GM20431 (cell line): ENCODE measurements at regions not wholly inside any gene's neighbourhood (a gene's known extent, or its start where the extent isn't known, plus 50 kb on each side); places are given as distances from the start of the nearest gene placed in this dataset.

ENCODE experiments used
- in situ Hi-C: fragments of 300-500 bp; cut with MseI, MboI; formaldehyde crosslinking; loops from one replicate; pipeline ENCODE4 v1.15.0; 2020; ENCODE audit warnings: low sequenced_read_pairs; ENCODE audit not compliant: unreplicated experiment

- in situ Hi-C loops = no loop called here
Observed at GRCh38 chr10:43702936-43703281, 54.2 kb upstream of the ZNF32 start.

- in situ Hi-C loops = no loop called here
Observed at GRCh38 chr10:43702213-43702935, 53.7 kb upstream of the ZNF32 start.

DNA sequence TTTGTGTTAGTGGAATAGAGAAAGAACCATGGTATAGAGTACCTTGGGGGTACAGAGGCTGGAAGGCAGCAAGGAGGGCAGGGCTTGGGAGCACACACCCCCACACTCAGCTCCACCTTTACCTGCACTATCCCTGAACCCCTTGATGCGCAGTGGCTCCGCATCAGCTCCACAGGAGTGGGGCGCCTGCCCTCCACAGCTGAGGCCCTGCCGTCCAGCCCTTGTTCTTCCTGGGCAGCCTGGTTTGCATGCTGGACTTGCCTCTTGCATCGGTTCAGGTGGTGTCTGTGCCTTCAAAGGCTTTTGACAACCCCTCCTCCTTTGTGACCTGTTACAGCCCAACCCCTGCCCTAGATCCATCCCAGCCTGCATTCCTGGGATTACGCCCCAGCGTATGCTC lies 52.6 kb upstream of the ZNF32 start:
- in situ Hi-C loops = no loop called here

DNA sequence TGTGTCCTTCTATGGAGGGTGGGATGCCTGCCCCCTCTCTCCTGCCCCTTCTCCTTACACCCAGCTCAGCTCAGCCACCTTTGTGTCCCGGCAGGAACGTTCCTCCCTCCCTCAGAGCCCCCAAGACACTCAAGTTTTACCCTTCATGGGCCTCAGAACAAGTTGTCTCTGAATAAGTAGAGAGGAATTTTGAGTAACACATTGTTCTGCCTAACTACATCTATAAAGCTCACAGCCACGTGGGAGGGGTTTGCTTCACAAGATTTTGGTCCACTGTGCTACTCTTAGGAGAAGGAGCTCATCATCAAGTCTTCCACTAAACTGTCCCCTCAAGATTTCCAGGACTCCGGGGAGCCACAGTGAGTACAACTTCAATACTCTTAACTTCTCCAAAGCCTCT lies 51.6 kb upstream of the ZNF32 start:
- in situ Hi-C loops = no loop called here

GRCh38 chr10:43699516-43699915 lies 50.8 kb upstream of the ZNF32 start:
- in situ Hi-C loops = loop anchor here (25.0 kb wide), 2 partner anchors 338 to 688 kb away; partner anchors contain the start of gene CXCL12
